VCaP (cell line): ENCODE measurements at regions not wholly inside any gene's neighbourhood (a gene's known extent, or its start where the extent isn't known, plus 50 kb on each side); places are given as distances from the start of the nearest gene placed in this dataset.
A peak's percentile ranks its signal among the peaks of the same experiment; 100 is the strongest.

Source experiments
- H3K27ac ChIP-seq: fragments of 450-650 bp; 2 replicates; pipeline ENCODE4 v1.5.1; 2017
- TF ChIP-seq, protein P1 (sequence below): fragments of 450-650 bp; conservative IDR thresholded peaks from 2 replicates; pipeline ENCODE4 v1.5.1; 2017; ENCODE audit warnings: mild to moderate bottlenecking, moderate library complexity

DNA sequence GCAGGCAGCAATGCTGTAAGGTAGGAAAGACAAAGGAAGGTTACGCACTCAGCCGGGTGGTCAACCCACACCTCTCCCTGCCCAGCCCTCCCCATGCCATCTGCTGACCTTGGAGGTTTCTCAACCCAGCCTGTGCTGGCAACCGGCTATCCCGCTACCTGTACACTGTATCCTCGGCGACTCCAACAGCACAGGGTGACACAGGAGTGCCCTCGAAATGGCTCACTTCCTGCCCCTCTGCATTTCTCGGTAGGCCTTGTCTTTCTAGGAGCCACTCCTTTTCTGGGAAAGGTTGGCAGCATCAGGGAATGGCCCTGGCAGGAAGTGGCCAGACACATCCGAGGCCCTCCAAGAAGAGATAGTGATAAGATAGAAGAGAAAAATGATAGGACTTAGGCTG is 124.0 kb downstream of the PROX1 start:
- TF ChIP-seq, protein P1, sequence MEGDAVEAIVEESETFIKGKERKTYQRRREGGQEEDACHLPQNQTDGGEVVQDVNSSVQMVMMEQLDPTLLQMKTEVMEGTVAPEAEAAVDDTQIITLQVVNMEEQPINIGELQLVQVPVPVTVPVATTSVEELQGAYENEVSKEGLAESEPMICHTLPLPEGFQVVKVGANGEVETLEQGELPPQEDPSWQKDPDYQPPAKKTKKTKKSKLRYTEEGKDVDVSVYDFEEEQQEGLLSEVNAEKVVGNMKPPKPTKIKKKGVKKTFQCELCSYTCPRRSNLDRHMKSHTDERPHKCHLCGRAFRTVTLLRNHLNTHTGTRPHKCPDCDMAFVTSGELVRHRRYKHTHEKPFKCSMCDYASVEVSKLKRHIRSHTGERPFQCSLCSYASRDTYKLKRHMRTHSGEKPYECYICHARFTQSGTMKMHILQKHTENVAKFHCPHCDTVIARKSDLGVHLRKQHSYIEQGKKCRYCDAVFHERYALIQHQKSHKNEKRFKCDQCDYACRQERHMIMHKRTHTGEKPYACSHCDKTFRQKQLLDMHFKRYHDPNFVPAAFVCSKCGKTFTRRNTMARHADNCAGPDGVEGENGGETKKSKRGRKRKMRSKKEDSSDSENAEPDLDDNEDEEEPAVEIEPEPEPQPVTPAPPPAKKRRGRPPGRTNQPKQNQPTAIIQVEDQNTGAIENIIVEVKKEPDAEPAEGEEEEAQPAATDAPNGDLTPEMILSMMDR, result no peak

GRCh38 chr1:214116258-214116657 is 128.5 kb downstream of the PROX1 start:
- TF ChIP-seq, protein P1, result no peak

More for the DNA sequence above, 124.0 kb downstream of the PROX1 start:
- no peak overlapping the region for H3K27ac ChIP-seq

DNA sequence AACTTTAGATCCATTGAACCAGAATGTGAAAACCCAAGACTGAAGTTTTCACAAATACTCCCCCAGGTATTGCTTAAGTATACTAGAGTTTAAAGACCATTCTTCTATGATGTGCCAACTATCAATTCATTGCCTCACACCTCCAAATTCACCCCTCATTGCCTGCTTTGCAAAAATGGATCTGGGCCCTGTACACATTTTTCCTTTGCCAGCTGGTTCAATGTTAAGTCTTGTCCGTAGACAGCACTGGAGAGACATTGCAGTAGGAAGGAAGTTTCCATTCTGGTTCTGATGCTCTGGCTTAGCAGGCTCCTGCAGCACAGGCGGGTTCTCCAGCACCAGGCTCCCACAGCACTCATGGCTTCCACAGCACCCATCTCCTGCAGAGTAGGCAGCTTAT is 130.0 kb downstream of the PROX1 start:
- TF ChIP-seq, protein P1, result no peak
- no peak overlapping the region for H3K27ac ChIP-seq

More at GRCh38 chr1:214116258-214116657, 128.5 kb downstream of the PROX1 start:
- no peak overlapping the region for H3K27ac ChIP-seq

- TF ChIP-seq, protein P1, result no peak
- no peak overlapping the region for H3K27ac ChIP-seq
These were observed 132.4 kb downstream of the PROX1 start for GRCh38 chr1:214120191-214120590.

DNA sequence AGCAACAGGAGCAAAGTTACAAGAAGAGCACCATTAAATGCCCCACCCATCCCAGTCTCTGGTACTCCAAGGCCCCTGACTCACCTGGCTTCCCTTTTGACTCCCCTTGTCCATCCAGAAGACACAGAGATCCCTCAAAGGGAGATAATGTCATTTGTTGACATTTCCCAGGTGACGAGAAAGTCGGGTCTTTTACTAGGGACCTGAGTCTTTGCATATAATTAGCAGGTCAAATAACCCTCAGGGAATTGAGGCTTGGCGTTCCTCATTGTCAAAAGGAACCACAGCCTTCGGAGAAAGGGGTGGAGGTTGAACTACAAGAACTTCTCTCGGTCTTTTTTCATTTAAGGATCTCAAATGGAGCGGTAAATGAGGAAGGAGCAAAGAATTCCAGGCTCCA is 133.2 kb downstream of the PROX1 start:
- H3K27ac ChIP-seq, result no peak overlapping the region
- TF ChIP-seq, protein P1, result no peak

- no peak overlapping the region for H3K27ac ChIP-seq
- TF ChIP-seq, protein P1, result no peak
These were observed 134.3 kb downstream of the PROX1 start for GRCh38 chr1:214122110-214122509.

GRCh38 chr1:214123061-214123784 is 135.4 kb downstream of the PROX1 start:
- TF ChIP-seq, protein P1, result peak; percentile 79
- H3K27ac ChIP-seq, result no peak overlapping the region
